HG02970 (cell line): ENCODE measurements at regions not wholly inside any gene's neighbourhood (a gene's known extent, or its start where the extent isn't known, plus 50 kb on each side); places are given as distances from the start of the nearest gene placed in this dataset.

ENCODE experiments used
- ATAC-seq: cut with Tn5 transposase; IDR thresholded peaks from one replicate; pipeline ENCODE4 v1.9.1; 2021; ENCODE audit warnings: mild to moderate bottlenecking, moderate library complexity, moderate number of reproducible peaks; ENCODE audit not compliant: unreplicated experiment, low FRiP score

DNA sequence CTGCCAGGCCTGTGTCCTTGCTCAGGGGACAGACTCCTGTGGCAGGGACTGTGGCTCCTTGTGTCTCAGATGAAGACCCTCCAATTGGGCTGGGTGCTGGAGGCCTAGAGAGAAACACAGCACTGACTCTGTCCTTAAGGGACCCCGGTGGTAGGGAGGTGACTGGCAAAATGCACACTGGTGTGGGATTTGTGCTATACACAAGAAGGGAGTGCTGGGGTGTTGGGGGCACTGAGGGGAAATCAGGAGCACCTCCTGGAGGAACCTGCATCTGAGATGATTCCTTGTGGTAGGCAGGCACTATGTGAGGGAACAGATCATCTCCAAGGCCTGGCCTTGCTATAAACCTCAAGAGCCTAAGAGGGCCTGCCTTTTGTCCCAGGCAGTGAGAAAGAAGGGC is 149.2 kb downstream of the RPS24 start:
- ATAC-seq: no peak

DNA sequence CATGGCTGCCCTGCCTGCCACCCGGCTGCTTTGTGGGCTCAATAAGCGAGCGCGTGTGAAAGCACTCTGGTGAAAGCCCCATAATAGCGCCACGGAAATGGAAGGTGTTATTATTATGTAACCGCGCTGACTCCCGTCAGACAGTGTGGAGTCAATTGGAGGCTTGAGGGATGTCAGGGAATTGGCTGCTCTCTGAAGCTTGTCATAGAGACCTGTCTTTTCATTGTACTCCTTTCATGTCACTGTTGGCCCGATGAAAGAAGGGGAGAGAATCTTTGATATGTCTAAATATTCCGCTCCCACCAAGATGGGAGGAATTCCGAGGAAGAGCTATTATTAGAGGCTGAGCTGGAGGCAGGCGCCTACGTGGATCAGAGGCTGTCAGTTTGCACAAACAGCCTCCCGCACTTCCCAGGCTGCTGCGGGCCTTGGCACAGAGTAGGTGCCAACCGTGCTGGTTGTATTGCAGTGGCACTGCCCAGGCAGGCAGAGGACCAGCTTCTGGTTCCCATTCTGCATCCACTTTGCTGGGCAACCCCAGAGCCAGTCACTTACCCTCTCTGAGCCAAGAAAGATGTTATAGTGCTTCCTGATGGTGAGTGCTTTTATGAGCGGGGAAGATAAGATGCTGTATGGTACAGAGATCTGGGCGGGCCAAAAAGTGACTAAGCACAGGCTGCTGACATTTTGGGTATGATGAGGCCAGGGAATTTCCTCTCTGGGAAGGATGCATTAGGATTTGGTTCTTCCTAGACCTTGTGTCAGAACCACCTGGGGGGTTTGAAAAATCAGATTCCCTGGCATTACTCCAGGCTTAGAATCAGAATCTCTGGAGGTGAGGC is 151.4 kb downstream of the RPS24 start:
- ATAC-seq: no peak

GRCh38 chr10:78185693-78186055 is 152.0 kb downstream of the RPS24 start:
- ATAC-seq: no peak

- no peak for ATAC-seq
Observed at GRCh38 chr10:78186572-78186971, 152.9 kb downstream of the RPS24 start.

DNA sequence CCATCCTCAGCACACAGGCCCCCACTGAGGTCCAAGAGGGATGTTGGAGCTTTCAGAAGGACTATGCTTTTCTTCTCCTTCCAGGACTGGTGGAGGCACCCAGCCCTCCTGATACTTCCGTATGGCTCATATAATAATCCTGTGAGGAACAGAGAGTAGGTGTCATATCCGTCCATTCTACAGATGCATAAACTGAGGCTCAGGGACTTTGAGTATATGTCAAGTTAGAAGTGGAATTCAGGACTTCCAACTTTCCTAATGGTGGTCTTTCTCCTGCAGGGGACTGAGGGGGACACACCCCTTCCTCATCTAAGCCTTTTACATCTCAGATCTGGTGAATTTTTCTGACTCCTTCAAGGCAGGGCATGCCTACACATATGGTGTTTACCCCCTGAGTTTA is 153.7 kb downstream of the RPS24 start:
- ATAC-seq: no peak

GRCh38 chr10:78188446-78188845 is 154.8 kb downstream of the RPS24 start:
- ATAC-seq: no peak

DNA sequence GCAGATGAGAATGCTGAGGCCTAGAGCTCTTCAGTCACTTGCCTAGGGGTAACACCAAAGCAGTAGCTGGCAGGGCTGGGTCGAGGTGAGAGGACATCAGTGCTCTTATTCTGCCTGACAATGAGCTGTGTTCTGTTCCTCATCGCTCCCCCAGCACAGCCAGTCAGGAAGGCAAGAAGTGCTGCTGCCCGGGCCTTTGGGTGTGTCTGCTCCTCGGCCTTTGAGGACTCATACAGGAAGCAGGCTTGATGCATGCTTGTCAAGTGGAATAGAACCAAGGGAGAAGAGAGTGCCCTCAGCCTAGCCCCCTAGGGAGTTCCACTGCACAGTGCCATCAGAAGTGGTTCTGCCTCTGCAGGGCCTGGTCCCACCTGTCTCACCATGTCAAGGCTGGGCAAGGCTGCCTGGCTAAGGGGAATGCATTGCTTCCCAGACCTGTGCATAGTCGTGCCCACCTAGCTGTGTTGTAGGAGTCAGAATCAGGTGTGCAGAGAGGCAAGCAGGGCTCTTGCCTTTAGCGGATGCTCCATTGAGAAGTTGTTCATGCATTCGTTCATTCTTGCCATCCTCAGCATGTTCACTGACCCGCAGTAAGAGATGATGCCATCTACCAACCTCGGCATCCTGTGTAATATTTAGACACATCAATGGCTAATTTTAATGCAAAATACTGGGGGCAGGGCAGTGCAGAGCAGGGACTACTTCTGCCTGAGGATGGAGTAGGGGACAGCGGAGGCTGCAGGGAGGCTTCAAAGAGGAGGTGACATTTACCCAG is 156.6 kb downstream of the RPS24 start:
- no peak for ATAC-seq

- ATAC-seq: no peak
Observed at GRCh38 chr10:78191301-78191700, 157.6 kb downstream of the RPS24 start.

DNA sequence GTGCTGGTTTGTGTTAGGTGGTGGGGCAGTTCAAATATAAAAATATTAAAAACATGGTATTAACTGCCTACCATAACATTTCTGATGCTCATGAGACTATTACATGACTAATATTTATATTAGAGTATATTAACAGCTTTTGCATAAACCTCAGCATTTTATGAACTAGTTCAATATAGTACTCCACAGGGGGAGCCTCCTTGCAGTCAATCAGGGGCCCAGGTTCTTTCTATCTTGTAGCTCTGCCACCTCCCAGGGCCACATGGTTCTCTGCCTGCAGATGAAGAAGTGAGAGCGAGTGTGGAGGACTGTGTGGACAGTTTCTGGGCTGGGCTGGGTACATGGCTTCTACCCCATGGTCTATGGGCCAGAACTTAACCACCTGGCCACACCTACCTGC is 159.5 kb downstream of the RPS24 start:
- ATAC-seq: no peak

GRCh38 chr10:78194050-78194449 is 160.4 kb downstream of the RPS24 start:
- ATAC-seq: no peak

- ATAC-seq: no peak
Observed at GRCh38 chr10:78194539-78195402, 161.1 kb downstream of the RPS24 start.

DNA sequence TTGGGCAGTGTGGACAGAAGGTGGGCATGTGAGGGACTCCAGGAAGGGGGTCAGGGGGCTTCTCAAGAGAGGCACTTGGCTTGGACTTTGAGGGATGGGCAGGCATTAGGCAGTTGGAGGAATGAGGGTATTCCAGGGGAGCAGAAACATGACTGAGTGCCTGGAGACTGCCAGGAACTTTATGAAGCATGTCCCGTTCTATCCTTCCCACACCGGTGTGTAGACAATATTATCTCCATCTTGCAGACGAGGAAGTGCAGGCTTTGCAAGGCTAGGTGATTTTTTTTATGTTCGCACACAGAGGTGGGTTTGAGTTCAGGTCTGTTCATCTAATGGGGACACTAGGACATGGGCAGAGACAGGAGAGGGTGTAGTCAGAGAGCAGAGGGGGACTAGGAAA is 162.7 kb downstream of the RPS24 start:
- no peak for ATAC-seq

GRCh38 chr10:78196964-78197363 is 163.3 kb downstream of the RPS24 start:
- ATAC-seq: no peak

DNA sequence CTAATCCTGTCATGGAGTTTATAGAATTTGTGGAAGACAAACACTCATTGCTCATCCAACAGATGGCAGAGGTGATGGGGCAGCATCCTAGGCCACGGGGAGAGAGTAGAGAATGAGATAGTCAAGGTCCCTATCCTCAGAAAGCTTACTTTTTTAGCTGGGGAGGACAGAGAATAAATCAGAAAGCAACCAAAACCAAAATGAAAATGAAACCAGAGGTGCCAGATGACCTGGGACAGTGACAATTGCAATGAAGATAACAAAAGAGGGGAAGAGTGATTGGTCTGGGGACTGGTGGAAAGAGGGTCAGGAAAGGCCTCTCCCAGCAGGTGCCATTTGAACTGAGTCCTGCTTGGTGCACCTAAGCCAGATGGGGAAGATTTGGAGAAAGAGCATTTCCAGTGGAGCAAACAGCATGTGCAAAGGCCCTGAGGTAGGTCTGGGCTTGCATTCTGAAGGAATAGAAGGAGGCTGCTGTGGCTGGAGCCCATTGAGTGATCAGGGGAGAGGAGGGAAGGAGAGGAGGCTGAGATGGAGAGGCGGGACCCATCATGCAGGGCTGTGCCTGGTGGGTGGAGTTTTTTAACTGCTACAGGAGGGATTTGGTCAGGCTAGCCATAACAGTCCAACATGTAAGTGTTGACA is 164.1 kb downstream of the RPS24 start:
- ATAC-seq: no peak

- no peak for ATAC-seq
Observed at GRCh38 chr10:78199005-78199725, 165.5 kb downstream of the RPS24 start.

DNA sequence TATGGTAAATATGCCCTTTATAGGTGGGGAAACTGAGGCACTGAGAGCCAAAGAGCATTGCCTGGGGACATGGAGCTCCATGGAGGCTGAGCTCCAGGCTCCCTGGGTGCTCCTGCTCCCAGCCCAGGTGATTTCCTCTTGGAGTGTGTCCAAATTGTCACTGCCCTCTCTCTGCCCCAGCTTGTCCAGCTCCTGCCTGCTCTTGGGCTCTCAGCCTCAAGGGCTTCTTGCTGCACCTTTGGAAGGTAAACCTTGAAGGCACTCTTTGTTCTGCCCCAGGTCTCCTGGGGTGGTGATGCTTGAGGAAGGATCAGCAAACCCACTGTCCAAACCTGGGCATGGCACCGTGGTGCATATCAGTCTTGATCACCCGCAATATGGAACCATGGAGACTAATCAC is 166.1 kb downstream of the RPS24 start:
- no peak for ATAC-seq

GRCh38 chr10:78200686-78201085 is 167.0 kb downstream of the RPS24 start:
- ATAC-seq: no peak

DNA sequence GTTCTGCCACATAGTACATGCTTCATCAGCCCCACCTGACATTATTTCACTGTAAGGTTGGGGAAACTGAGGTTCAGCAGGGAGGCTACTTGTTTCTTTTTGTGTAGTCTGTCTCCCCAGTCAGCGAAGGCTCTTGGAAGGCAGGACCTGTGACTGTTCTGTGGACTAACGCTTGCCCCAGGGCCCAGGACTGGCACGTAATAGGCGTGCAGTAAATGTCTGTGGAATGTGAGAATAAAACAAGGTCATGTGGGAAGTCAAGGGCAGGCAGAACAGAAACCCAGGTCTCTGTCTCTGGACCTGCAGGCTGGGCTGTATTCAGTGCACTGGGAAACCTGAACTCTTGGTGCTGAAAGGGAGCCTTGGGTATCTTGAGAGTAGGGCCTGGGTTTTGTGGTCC is 168.7 kb downstream of the RPS24 start:
- ATAC-seq: no peak

GRCh38 chr10:78203915-78204818 is 170.5 kb downstream of the RPS24 start:
- no peak for ATAC-seq
